ENCODE measurements at regions not wholly inside any gene's neighbourhood (a gene's known extent, or its start where the extent isn't known, plus 50 kb on each side); places are given as distances from the start of the nearest gene placed in this dataset.

GRCh38 chr4:23213198-23213597 is 520.5 kb downstream of the GBA3 start:
- Histone ChIP-seq H4K20me1 (ENCODE audit: insufficient read depth, low read length) (no peaks in the 10 kb centered on the region), H3K27ac (ENCODE audit: extremely low read length, insufficient read depth, low read length) (no peak overlapping the region), H3K9ac (ENCODE audit: insufficient read depth, low read depth, low read length) (no peak overlapping the region), H3K4me1 (ENCODE audit: insufficient read depth, low read length) (no peaks in the 10 kb centered on the region), H3K4me2 (ENCODE audit: low read depth, low read length) (no peak overlapping the region), H3K79me2 (ENCODE audit: insufficient read depth, low read length) (no peaks in the 10 kb centered on the region), H3K9me3 (ENCODE audit: low read length) (no peaks in the 10 kb centered on the region), H2AFZ (ENCODE audit: low read length) (no peak overlapping the region), H3K4me3 (replicated peaks in 1 of 3; ENCODE audit: insufficient read depth in 1 of 3, low read depth in 2 of 3, low read length in 3 of 3) (no peak overlapping the region), H3K36me3 (replicated peaks in 1 of 2; ENCODE audit: control insufficient read depth in 1 of 2, insufficient read depth in 2 of 2, low read length in 2 of 2) (no peaks in the 10 kb centered on the region), H3K27me3 (ENCODE audit: control insufficient read depth in 1 of 2, insufficient read depth in 2 of 2, low read length in 2 of 2) (no peaks in the 10 kb centered on the region)
- DNase-seq (ENCODE audit: low spot score), result no peak
- no TSS peak for BruUV-seq (replicated peaks)
- no peak for FAIRE-seq
- intact Hi-C loops (cut with micrococcal nuclease; ENCODE audit: unreplicated experiment) (no loop called here), in situ Hi-C loops (cut with HindIII; ENCODE audit: extremely low pct_ligation_motif_present, low pct_unique_long_range_greater_than_20kb) (no loop called here)
- ATAC-seq, result no peak
- ChIA-PET POLR2A (no interaction called here), CTCF (ENCODE audit: low intra/inter-chr PET ratio, low total read pairs) (no interaction called here)
- 2% methylated on average over 2 of the region's 2 CpGs for WGBS (ENCODE audit: low lambda C conversion rate)
- TF ChIP-seq TBP (CRISPR knock-in tag; IDR thresholded peaks at IDR 0.05), result no peak
- TF ChIP-seq MTA1 (CRISPR knock-in tag; IDR thresholded peaks at IDR 0.05; ENCODE audit: borderline replicate concordance), result no peak
- no peak for TF ChIP-seq SP140L (CRISPR knock-in tag; IDR thresholded peaks at IDR 0.05; ENCODE audit: borderline replicate concordance)
- no peak for TF ChIP-seq SP1 (IDR thresholded peaks at IDR 0.05)
- TF ChIP-seq SP1 (CRISPR knock-in tag; IDR thresholded peaks at IDR 0.05), result no peak
- TF ChIP-seq KMT2B (CRISPR knock-in tag; IDR thresholded peaks at IDR 0.05), result no peak
- TF ChIP-seq ATM (IDR thresholded peaks at IDR 0.05; ENCODE audit: borderline replicate concordance), result no peak
- no peak for TF ChIP-seq SP4 (CRISPR knock-in tag; IDR thresholded peaks at IDR 0.05)
- TF ChIP-seq ZBTB20 (CRISPR knock-in tag; IDR thresholded peaks at IDR 0.05; ENCODE audit: borderline replicate concordance, low read depth), result no peak
- TF ChIP-seq STAT5B (CRISPR knock-in tag; IDR thresholded peaks at IDR 0.05), result no peak
- no peak for TF ChIP-seq TFE3 (CRISPR knock-in tag; IDR thresholded peaks at IDR 0.05)
- TF ChIP-seq ZNF282 (IDR thresholded peaks at IDR 0.05; ENCODE audit: partially characterized antibody), result no peak
- no peak for TF ChIP-seq POGZ (CRISPR knock-in tag; IDR thresholded peaks at IDR 0.05)

Measured in HepG2 (cell line).